Right kidney (tissue), 1 donor: ENCODE measurements at regions not wholly inside any gene's neighbourhood (a gene's known extent, or its start where the extent isn't known, plus 50 kb on each side); places are given as distances from the start of the nearest gene placed in this dataset.

Source experiments
- DNase-seq: peaks from one replicate; pipeline ENCODE4 v3.0.0-alpha.2; 2016

DNA sequence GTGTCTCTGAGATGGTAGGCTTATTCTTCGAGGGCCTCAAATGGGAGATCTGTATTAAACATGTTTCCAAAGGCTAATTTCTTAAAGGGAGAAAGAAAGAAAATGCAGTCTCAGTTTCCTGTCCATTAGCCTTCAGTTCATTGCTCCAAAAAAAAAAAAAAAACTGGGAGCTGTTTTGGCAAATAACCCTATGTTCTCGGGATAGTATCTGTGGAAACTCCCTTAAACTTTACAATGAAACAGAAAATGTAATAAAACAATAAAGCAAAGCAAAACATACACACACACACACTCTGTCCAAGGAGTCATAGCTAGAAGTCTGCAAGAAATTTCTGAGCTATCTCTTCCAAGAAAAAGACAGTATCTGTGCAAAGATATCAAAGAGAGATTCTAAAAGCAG is 172.5 kb upstream of the CELF2 start:
- DNase-seq: no peak

DNA sequence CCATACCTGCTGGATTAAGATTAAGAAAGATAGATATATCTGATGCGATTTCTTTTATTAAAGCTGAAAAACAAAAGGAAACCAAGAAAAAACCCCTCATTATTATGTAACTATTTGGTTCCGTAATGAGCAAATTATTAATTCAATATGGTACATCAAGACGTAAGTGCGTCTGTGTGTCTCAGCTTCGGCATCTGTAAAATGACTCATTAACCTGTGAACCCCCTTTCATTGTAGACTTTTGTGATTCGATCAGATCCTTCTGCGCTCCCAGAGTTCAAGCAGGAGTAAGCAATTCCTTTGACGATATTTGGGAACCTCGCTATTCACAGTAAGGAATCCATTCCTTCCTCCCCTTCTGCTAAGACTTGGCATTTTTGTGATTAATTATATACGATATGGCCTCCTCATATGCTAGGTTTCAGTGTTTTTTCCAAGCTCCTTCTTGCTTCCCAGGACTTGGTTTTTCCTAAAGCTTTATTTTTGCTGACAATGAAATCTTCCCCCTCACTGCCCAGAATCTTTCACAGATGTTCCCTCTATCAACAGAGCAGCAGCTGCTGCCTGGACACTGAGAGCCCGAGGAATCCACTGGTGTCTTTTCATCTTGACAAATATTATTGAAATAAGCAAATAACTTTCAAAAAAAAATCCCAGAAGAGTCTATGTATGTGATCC is 171.7 kb upstream of the CELF2 start:
- DNase-seq: no peak

DNA sequence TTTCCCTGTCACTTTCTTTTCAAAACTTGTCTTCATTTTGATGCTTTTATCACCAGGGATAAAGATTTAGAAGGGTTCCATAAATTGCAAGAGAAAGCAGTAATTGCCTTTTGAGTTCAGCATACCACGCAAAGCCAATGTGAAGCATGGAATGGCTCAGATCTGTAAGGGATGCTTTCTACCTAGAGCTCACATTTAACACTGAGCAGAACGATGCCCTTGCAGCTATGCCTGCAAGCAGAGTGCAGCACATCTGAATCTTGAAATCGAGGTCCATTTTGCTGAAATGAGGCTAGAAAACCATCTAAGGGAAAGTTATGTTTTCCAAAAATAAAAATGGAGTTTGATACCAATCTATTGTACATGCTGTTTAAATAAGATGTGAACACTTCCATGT is 171.2 kb upstream of the CELF2 start:
- DNase-seq: no peak

DNA sequence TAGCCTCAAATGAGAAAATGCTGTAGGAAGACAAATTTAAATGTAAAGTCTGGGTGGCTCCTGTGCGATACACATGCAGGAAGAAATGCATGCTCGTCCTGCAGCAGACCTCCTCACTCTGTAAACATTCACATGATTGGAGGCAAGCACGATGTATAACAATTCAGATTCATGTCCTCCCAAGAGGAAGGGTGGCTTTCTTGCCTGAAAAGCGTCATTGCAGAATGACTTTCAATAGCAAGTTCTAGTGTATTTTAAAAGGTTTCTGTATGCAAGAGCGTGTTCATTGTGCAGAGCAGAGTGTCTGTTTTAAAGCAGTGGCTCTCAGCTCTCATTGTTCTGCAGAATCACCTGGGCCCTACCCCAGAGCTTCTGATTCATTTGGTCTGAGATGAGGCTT is 170.3 kb upstream of the CELF2 start:
- DNase-seq: no peak

DNA sequence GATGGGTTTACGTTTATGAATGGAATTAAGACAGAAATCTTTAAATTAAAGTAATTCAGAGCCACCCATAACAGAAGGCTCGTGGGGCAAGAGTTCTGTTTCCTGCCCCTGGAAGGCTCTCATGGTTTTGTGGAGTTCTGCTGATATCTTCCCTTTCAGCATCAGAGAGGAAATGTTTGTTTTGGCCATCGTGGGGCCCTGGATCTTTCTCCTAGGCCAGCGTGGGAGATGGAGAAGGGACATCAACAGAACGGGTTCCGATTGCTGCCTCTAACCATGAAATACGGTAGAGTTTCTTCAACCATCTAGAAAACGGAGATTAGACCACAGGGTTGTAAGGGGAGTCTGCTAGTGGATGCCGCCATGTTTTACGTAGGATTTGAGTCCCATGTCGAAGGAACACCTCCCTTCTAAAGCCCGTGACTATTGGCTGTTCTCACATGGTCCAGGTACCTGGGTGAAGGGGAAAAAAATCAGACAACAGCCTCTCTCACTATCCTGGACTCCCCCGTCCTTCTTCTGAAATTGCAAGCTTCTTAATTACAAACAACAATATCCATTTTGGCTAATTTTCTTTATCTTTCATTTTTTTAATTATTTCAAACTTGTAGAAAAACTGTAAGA is 169.1 kb upstream of the CELF2 start:
- no peak for DNase-seq

DNA sequence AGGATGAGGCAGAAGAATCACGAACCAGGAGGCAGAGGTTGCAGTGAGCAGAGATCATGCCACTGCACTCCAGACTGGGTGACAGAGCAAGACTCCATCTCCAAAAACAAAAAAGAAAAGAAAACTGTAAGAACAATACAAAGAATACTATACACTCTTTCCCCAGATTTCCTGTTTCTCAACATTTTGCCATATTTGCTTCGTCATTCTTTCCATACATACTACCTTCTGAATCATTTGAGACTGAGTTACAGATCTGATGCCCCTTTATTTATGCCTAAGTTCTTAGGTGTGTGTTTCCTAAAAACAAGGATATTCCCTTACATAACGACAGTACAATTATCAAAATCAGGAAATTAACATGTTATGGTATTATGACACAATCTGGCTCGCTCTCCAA is 168.4 kb upstream of the CELF2 start:
- no peak for DNase-seq

DNA sequence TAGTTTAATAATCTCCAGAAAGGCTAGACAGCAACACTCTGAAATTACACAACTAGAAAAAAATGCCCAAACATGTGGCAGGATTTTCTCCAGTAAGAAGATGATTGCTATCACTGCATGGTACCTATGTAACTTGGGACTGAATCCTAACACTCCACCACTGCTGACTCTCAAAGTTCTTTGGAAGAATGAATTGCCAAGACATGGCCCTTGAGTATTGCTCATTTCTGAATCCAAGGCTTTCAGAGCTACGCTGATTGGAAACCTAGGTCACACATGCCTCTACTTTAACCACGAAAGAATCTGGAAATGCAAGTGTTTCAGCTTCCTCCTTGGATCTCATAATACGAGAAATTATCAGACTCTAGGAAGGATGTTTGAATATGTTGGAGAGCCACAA is 167.5 kb upstream of the CELF2 start:
- no peak for DNase-seq

DNA sequence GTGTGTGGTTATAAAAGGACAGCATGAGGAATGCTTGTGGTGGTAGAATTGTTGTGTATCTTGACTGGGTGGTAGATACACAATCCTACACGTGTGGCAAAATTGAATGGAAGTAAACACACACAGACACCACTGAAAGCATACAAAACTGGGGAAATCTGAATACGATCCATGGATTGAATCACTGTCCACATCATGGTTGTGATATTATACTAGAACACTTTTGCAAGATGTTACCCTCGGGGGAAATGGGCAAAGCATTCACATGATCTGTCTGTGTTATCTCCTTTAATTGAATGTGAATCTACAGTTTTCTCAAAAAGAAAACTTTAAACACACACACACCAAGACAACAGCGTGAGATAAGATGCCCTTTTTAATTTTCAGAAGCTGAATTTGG is 165.2 kb upstream of the CELF2 start:
- no peak for DNase-seq

DNA sequence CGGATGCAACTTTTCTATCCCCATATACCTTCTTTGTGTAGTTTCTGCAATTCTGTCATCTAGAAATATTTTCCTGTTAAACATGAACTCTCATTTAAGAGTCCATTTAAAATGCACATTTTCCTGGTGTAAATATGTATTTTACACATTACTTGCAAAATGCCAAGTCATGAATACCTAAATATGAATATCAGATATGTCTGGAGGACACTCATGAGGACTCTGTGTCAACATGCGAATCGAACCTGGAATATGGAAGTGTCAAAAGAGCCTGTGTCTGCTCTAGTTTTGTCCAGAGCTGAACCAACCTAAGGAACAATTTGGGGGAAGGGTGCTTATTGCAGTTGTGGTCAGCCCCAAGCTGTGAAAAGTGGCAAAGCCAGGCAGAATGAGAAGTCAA is 163.7 kb upstream of the CELF2 start:
- no peak for DNase-seq

DNA sequence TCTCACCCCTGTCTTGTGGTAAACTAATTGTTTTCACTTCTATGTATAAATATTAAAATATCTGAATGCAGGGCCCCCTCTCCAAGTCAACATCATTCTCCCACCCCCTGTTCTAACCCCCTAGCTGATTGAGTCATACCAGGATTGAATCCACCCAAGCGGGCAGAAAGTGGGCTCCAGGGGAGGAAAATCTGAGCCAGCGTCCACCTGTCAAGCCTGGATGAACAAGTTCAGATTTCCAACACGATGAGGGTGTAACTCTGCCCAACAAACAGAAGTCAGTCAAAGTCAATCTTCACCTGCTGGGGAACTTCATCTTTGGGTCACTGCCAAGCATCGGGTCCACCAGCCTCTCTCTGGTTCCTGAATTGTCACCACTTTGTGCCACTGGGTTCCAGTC is 162.9 kb upstream of the CELF2 start:
- no peak for DNase-seq

DNA sequence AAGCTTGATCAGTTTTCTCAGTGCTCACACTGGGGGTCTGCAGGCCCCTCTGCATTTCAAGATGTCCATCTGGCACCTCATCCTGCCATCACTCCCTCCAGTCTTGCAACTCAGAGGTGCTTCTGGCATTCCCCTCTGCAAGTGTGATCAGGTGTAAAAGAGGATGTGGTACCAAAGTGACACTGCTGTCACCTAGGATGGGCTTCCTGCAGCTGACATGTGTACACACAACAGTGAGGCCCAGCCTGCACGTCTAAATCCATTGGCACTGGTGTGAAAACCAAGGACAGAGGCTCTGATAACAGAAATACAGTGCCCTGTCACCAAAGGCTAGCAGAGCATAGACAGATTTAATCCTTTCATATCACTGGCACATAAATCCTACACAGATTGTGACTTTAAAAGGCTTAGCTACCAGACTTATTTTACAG is 162.5 kb upstream of the CELF2 start:
- no peak for DNase-seq

DNA sequence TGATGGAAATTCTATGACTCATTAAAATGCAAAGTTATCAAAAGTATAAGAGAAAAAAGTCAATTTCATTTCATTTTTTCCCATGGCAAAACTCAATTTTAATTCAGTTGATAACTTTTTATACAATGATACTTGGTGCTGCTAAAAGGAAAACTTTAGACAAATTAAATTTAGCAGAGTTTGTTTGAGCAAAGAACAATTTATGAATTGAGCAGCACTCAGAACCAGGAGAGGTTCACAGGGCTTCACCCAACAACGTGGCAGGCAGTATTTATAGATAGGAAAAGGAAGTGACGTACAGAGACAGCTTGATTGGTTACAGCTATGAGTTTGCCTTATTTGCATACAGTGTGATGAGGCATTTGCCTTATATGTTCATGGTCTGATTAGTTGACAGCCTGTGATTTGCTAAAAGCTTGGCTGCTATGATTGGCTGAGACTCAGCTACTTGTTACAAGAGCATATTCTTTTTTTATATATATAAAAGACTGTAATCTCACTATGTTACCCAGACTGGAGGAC is 157.2 kb upstream of the CELF2 start:
- no peak for DNase-seq

DNA sequence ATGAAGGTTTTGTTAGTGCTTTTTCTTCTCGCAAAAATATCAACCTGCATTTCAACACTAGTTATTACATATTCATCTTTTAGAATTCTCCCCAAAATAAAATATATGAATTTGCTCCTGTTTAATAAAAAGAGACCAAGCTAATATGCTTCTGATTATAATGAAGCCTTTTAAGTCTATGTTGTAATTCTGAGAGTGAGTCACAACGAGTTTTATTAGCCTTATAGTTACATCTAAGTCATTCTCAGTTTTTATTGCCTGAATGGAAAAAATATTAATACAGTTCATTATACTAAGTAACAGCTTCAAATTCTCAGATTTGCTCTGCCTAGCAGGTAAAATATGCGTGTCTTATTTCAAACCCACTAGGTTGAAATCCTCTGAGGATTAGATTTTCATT is 152.4 kb upstream of the CELF2 start:
- no peak for DNase-seq

DNA sequence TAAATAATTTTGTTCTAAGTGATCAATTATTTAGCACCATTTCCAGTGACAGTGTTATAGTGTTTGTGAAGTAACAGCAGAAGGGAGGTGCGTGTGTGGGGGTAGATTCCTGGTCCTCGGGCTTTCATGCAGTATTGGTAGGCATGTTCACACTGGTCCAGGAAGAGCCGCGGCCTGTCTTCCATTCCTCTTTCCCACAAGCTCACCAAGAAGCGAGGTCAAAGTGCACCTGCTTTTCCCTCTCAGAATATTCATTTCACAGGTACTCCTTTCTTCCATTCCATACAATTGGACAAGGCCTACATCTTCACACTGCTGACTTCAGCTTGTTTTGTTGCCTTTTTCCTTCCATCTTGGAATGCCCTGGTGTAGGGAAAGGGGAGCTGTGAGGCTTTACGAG is 151.8 kb upstream of the CELF2 start:
- DNase-seq: no peak

DNA sequence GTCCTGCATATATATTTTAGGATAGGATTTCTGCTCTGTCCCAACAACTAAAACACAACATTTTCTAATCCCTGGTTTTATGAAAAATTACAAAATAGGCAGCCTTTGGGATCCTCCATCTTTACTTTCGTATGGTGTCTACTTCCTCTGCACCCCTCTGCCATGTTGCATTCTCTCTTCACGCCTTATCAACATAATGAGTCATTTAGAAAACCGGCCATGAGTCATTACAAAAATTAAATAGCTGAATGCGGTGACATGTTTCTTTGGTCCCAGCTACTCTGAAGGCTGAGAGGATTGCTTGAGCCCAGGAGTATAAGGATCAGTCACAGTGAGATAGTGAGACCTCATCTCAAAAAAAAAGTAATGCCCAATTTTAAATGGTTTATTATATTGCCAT is 148.1 kb upstream of the CELF2 start:
- DNase-seq: no peak

DNA sequence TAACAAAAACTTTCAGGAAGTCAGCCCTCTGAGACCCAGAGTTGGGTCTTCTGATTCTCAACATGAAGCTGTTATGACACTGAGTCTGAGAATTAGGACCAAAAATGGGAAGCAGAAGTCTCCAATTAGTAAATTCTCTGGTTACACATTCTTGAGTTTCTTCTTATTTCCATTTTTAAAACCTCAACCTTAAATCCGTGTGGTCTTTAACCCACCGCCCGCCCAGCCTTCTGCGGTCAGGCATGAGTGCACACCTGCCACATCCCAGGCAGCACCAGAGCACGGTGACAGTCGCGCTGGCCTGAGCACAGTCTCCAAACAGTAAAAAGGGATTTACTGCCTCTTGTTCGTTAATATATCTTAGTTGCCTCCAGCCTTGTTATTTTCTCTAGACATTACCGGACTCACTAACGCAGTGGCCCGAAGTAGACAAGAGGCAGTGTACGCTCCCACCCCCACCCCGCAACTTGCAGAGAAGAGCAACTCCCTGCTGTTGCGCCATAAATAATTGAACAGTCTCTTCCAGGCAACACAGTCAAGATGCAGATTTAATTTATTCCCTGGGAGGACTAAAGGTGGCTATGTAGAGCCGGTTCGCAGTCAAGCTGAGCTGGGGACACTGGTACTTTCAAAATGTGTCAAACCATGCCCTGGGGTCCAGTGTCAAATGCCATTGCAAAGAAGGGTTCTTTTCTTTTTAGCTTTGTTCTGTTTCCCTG is 147.0 kb upstream of the CELF2 start:
- DNase-seq: peak; percentile 68

DNA sequence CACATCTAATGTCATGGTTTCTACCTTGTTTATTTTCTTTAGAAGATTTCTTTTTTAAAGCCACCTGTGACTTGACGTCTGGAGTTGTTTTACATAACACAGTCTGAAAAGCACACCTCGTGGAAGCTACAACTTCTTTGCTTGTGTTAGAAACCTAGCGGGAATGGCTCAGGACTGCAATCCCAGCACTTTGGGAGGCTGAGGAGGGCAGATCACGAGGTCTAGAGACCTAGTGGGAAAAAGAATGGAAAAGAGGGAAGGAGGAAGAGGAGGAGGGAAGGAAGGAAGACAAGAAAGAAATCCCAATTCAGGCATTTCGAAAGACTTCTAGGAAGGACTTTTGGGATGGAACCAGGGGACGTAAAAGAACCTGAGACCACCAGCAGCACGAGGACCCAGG is 146.3 kb upstream of the CELF2 start:
- no peak for DNase-seq

DNA sequence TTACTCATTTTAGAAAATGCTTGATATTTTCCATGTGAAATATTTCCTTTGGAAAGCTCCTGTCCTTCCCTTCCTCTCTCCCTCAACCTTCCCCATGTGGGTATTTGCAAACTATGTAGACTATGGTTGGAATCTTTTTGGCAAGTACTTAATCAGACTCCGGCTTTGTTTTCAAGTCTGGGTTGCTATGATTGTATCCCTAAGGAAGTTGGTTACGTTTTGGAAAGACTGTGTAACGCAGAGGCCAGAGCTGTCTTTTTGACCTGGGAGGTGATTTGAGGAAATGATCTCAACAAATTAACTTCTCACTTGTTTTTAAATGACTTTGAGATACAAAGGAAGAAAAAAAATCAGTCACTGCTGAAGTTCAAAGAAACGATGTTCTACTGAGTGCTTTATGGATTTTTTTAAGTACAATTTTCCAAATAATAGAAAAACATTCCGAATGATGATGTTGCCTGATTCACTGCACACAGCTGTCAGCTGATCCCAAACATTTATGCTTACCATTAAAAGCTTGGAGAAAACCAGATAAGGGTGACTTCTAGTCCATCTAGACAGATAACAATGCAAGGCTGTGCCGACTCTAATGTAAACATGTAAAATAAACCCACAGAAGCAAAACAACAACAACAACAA is 145.5 kb upstream of the CELF2 start:
- DNase-seq: no peak

DNA sequence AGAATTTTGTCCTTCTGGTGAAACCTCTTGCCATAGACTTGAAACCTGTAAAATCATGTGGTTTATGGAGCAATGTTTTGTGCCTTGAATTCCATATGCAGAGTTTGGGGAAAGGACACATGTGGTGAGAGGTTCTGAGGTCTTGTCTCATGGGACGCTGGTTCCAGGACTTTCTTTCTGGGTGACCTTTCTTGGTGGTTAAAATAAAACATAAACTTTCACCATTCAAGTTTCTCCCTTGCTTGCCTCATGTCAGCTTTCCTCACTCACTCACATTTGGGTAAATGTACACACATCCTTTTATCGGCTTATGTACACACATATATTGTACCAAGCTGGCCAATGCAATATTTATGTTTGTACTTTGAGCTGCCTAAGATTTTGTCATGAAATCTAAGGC is 144.9 kb upstream of the CELF2 start:
- DNase-seq: no peak

DNA sequence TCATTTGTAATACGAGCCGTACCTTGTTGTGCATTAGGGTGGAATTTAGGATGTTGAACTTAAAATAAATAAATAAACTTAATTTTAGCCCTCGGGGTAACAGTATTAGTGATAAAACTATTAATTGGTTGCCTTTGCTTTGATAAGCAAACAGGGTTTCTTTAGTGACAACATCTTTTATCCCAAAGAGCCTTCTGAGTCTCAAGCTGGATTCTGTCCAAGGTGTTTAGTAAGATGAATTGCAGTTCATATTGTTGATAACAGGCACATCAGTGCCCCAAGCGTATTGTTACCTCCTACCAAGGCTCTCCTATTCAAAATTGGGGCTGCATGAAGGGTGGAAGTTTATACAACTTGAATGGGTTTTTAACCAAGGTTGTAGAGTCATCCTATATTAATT is 144.4 kb upstream of the CELF2 start:
- DNase-seq: no peak

DNA sequence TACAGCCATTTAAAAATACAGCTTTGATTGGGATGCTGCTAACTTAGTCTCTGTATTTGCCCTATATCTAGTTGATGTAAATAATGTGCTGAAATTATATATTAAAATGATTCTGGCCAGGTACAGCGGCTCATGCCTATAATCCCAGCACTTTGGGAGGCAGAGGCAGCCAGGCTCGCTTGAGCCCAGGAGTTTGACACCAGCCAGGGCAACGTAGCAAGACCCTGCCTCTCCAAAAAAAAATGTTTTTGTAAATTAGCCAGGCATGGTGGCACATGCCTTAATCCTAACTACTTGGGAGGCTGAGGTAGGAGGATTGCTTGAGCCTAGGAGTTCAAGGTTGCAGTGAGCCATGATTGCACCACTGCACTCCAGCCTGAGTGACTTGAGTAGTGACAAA is 143.8 kb upstream of the CELF2 start:
- no peak for DNase-seq

DNA sequence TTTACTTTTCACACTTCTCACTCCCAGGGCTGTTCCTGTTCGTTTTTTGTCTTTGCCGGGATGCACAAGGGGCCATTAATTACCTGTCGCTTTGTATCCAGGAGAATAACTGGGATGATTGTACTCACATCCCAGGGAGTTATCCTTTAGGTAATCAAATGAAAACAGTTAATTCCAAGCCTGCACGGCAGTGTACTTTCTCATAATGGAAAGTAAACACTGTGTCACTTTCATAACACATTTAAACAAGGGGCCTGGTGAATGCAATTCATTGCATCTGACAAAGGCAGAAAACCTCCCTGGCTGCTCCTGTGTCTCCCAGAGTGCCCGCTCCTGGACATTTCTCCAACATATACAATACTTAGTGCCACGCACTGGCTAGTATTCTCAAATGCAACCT is 138.7 kb upstream of the CELF2 start:
- DNase-seq: no peak

DNA sequence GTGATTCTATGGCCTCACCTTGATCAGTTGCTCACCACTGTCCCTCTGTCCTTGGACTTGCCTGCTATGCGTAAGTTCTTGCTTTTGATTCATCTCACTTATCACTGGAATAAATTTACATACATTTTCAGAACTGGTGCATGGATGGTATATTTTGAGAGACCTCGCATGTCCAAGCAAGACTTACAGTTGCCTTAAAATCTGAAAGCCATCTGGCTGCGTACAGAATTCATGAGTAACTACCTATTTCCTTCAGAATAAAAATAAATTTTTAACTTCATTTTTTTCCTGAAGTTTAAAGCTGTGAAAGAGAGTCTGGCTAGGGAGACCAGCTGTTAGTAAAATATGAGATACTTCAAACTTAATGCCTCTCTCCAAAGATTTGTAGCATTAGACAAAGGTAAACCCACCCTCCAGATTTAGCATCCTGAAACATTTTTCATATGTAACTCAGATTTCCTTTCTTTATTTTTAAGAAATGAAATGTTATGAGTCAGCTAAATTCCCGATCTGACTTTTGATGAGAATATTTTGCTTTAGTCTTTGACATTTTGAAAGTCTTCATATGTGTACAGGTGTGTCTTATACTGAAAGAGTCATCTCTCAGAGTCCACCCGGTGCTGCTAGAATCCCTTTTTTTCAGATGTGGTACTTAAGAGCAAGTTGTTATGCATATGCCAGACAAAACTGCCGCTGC is 136.4 kb upstream of the CELF2 start:
- no peak for DNase-seq
